ENCODE measurements at regions not wholly inside any gene's neighbourhood (a gene's known extent, or its start where the extent isn't known, plus 50 kb on each side); places are given as distances from the start of the nearest gene placed in this dataset.
"Not testable (repeated sequence)": the region's sequence is repeated elsewhere in the genome, so short reads cannot be mapped to it uniquely, and the experiment has no call there.

- not testable (repeated sequence) for H3K4me3 ChIP-seq (replicated peaks; ENCODE audit: insufficient read depth, low read length); H3K27me3 ChIP-seq (ENCODE audit: insufficient read depth, poor library complexity, severe bottlenecking); DNase-seq (ENCODE audit: low read depth in 1 of 2, low spot score in 1 of 2); H3K27ac ChIP-seq (replicated peaks)
Observed at GRCh38 chr2:111425789-111426201, 305.1 kb downstream of the BCL2L11 start.

GRCh38 chr2:111427346-111427745, 306.6 kb downstream of the BCL2L11 start:
- not testable (repeated sequence) for H3K27ac ChIP-seq (replicated peaks); H3K4me3 ChIP-seq (replicated peaks; ENCODE audit: insufficient read depth, low read length); H3K27me3 ChIP-seq (ENCODE audit: insufficient read depth, poor library complexity, severe bottlenecking); DNase-seq (ENCODE audit: low read depth in 1 of 2, low spot score in 1 of 2)

- DNase-seq (ENCODE audit: low read depth in 1 of 2, low spot score in 1 of 2); H3K27ac ChIP-seq (replicated peaks): not testable (repeated sequence)
Observed at GRCh38 chr2:111428915-111429314, 308.2 kb downstream of the BCL2L11 start.

GRCh38 chr2:111429353-111429752, 308.6 kb downstream of the BCL2L11 start:
- H3K27ac ChIP-seq (replicated peaks); H3K27me3 ChIP-seq (ENCODE audit: insufficient read depth, poor library complexity, severe bottlenecking); DNase-seq (ENCODE audit: low read depth in 1 of 2, low spot score in 1 of 2); H3K4me3 ChIP-seq (replicated peaks; ENCODE audit: insufficient read depth, low read length): not testable (repeated sequence)

More at GRCh38 chr2:111428915-111429314, 308.2 kb downstream of the BCL2L11 start:
- H3K27me3 ChIP-seq (ENCODE audit: insufficient read depth, poor library complexity, severe bottlenecking); H3K4me3 ChIP-seq (replicated peaks; ENCODE audit: insufficient read depth, low read length): not testable (repeated sequence)

- H3K27me3 ChIP-seq (ENCODE audit: insufficient read depth, poor library complexity, severe bottlenecking); H3K4me3 ChIP-seq (replicated peaks; ENCODE audit: insufficient read depth, low read length): not testable (repeated sequence)
- H3K27ac ChIP-seq (replicated peaks) = peak overlapping the region; percentile 65
- DNase-seq (ENCODE audit: low read depth in 1 of 2, low spot score in 1 of 2) = peak in 1 of 2 experiments; percentile 28
Observed at GRCh38 chr2:111430817-111431661, 310.3 kb downstream of the BCL2L11 start.

- not testable (repeated sequence) for H3K27me3 ChIP-seq (ENCODE audit: insufficient read depth, poor library complexity, severe bottlenecking); H3K4me3 ChIP-seq (replicated peaks; ENCODE audit: insufficient read depth, low read length)
- peak; percentile 57; the same call in 1 of the 2 replicates for TF ChIP-seq SPI1 (IDR thresholded peaks at IDR 0.05; ENCODE audit: borderline replicate concordance, low read depth)
- DNase-seq (ENCODE audit: low read depth in 1 of 2, low spot score in 1 of 2) = peak in 1 of 2 experiments; percentile 58
- peak overlapping the region; percentile 54 for H3K27ac ChIP-seq (replicated peaks)
Observed at GRCh38 chr2:111432423-111432822, 311.7 kb downstream of the BCL2L11 start.

GRCh38 chr2:111432916-111433499, 312.3 kb downstream of the BCL2L11 start:
- H3K27me3 ChIP-seq (ENCODE audit: insufficient read depth, poor library complexity, severe bottlenecking); DNase-seq (ENCODE audit: low read depth in 1 of 2, low spot score in 1 of 2); H3K4me3 ChIP-seq (replicated peaks; ENCODE audit: insufficient read depth, low read length); H3K27ac ChIP-seq (replicated peaks): not testable (repeated sequence)

GRCh38 chr2:111433892-111434607, 313.3 kb downstream of the BCL2L11 start:
- not testable (repeated sequence) for H3K4me3 ChIP-seq (replicated peaks; ENCODE audit: insufficient read depth, low read length); DNase-seq (ENCODE audit: low read depth in 1 of 2, low spot score in 1 of 2); H3K27ac ChIP-seq (replicated peaks); H3K27me3 ChIP-seq (ENCODE audit: insufficient read depth, poor library complexity, severe bottlenecking)

- not testable (repeated sequence) for H3K27me3 ChIP-seq (ENCODE audit: insufficient read depth, poor library complexity, severe bottlenecking); DNase-seq (ENCODE audit: low read depth in 1 of 2, low spot score in 1 of 2); H3K4me3 ChIP-seq (replicated peaks; ENCODE audit: insufficient read depth, low read length); H3K27ac ChIP-seq (replicated peaks)
Observed at GRCh38 chr2:111434608-111434939, 313.9 kb downstream of the BCL2L11 start.

- DNase-seq (ENCODE audit: low read depth in 1 of 2, low spot score in 1 of 2); H3K4me3 ChIP-seq (replicated peaks; ENCODE audit: insufficient read depth, low read length); H3K27ac ChIP-seq (replicated peaks); H3K27me3 ChIP-seq (ENCODE audit: insufficient read depth, poor library complexity, severe bottlenecking): not testable (repeated sequence)
Observed at GRCh38 chr2:111435553-111436310, 315.0 kb downstream of the BCL2L11 start.

GRCh38 chr2:111436411-111436810, 315.7 kb downstream of the BCL2L11 start:
- not testable (repeated sequence) for H3K27ac ChIP-seq (replicated peaks); H3K4me3 ChIP-seq (replicated peaks; ENCODE audit: insufficient read depth, low read length); DNase-seq (ENCODE audit: low read depth in 1 of 2, low spot score in 1 of 2); H3K27me3 ChIP-seq (ENCODE audit: insufficient read depth, poor library complexity, severe bottlenecking)

GRCh38 chr2:111437288-111437990, 316.7 kb downstream of the BCL2L11 start:
- not testable (repeated sequence) for H3K4me3 ChIP-seq (replicated peaks; ENCODE audit: insufficient read depth, low read length); H3K27me3 ChIP-seq (ENCODE audit: insufficient read depth, poor library complexity, severe bottlenecking); DNase-seq (ENCODE audit: low read depth in 1 of 2, low spot score in 1 of 2)
- H3K27ac ChIP-seq (replicated peaks) = 0 out of 2 replicates have a peak overlapping the region, but pooled peaks have one; percentile 27

- H3K27me3 ChIP-seq (ENCODE audit: insufficient read depth, poor library complexity, severe bottlenecking); DNase-seq (ENCODE audit: low read depth in 1 of 2, low spot score in 1 of 2); H3K27ac ChIP-seq (replicated peaks); H3K4me3 ChIP-seq (replicated peaks; ENCODE audit: insufficient read depth, low read length): not testable (repeated sequence)
Observed at GRCh38 chr2:111438161-111438560, 317.4 kb downstream of the BCL2L11 start.
